Left ventricle myocardium inferior (tissue), 1 donor: ENCODE measurements at regions not wholly inside any gene's neighbourhood (a gene's known extent, or its start where the extent isn't known, plus 50 kb on each side); places are given as distances from the start of the nearest gene placed in this dataset.

Source experiments
- DNase-seq: peaks from one replicate; pipeline ENCODE4 v3.0.0-alpha.2; 2020
- H3K27ac ChIP-seq: fragments of 200-600 bp; replicated peaks from 2 replicates; pipeline ENCODE4 v1.8.0; 2021
- H3K27me3 ChIP-seq: fragments of 200-600 bp; 2 replicates; pipeline ENCODE4 v1.8.0; 2021; ENCODE audit warnings: low read depth
- H3K36me3 ChIP-seq: fragments of 200-600 bp; 2 replicates; pipeline ENCODE4 v1.8.0; 2021
- H3K4me1 ChIP-seq: fragments of 200-600 bp; 2 replicates; pipeline ENCODE4 v1.8.0; 2021
- H3K4me3 ChIP-seq: fragments of 200-600 bp; 2 replicates; pipeline ENCODE4 v1.8.0; 2021; ENCODE audit warnings: mild to moderate bottlenecking, moderate library complexity
- H3K9me3 ChIP-seq: fragments of 200-600 bp; replicated peaks from 2 replicates; pipeline ENCODE4 v1.8.0; 2021
- intact Hi-C: fragments of 100-400 bp; cut with micrococcal nuclease; formaldehyde crosslinking; loops from one replicate; pipeline ENCODE4 v1.11.0; 2022
- TF ChIP-seq, protein P1 (sequence below): fragments of 200-600 bp; IDR thresholded peaks from 2 replicates; pipeline ENCODE4 v1.8.0; 2021; ENCODE audit warnings: antibody characterized with exemption, mild to moderate bottlenecking, borderline replicate concordance
- donor health status: DM: no; HTN: yes; CAD: no; lungs with severe emphysema.

DNA sequence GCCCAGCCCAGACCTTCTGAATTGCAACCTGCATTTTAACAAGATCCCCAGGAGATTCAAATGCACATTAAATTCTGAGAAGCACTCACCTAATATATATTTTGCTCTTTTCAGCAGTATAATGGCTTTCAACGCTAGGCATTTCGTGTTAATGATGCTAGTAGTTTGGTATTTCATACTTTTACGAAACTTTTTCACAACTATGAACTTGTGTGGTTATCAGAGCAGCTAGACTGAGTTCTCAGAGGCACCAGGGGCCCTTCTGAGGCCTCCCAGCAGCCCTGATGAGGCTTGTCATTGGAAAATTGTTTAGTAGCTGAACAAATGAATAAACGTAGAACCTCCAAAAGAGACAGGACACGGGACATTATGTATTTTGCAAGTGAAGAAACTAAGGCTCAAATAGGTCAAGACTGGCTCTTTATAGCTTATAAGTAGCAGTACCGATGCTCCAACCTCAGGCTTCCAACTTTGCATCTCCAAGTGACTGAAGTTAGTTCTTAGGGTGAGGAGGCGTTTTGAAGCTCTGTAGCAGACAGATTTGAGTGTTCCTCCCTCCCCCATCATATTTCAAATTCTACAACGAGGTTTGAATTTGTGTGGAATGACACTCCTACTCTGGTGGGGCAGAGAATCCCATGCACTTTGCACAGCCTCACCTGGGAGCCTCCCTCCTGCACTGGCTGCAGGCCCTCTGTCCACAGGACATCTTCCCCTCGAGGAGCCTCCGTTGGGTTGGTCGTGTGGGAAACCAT, 121.1 kb upstream of the SLC25A48 start:
- no peaks in the 10 kb centered on the region for H3K9me3 ChIP-seq
- H3K27ac ChIP-seq: no peak overlapping the region
- no peaks in the 10 kb centered on the region for H3K36me3 ChIP-seq
- peaks cover 23% of the 10 kb centered on the region for H3K27me3 ChIP-seq
- H3K4me1 ChIP-seq: peaks cover 9% of the 10 kb centered on the region
- no peak for DNase-seq
- TF ChIP-seq, protein P1, sequence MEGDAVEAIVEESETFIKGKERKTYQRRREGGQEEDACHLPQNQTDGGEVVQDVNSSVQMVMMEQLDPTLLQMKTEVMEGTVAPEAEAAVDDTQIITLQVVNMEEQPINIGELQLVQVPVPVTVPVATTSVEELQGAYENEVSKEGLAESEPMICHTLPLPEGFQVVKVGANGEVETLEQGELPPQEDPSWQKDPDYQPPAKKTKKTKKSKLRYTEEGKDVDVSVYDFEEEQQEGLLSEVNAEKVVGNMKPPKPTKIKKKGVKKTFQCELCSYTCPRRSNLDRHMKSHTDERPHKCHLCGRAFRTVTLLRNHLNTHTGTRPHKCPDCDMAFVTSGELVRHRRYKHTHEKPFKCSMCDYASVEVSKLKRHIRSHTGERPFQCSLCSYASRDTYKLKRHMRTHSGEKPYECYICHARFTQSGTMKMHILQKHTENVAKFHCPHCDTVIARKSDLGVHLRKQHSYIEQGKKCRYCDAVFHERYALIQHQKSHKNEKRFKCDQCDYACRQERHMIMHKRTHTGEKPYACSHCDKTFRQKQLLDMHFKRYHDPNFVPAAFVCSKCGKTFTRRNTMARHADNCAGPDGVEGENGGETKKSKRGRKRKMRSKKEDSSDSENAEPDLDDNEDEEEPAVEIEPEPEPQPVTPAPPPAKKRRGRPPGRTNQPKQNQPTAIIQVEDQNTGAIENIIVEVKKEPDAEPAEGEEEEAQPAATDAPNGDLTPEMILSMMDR: no peak
- intact Hi-C loops: no loop called here
- H3K4me3 ChIP-seq: no peak overlapping the region

DNA sequence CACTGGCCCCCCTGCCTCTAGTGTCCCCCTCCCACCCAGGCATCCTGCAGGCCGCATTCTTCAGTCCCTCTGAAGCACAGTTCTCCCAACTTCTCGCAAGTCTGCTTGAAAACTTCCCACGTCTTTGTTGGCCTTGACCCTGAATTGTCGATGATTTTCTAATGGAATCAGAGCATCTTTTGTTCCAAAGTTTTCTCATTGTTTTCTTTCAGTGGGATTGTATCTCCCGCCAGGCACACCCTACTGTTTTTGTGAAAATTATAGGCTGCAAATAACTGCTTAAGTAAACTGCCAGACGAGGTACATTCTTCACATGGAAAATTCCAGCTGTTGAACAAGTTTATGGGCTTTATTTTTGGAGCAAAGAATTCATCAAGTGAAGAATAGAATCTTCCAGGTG, 122.6 kb upstream of the SLC25A48 start:
- TF ChIP-seq, protein P1: no peak
- DNase-seq: no peak
- no peaks in the 10 kb centered on the region for H3K9me3 ChIP-seq
- no peaks in the 10 kb centered on the region for H3K36me3 ChIP-seq
- peaks cover 23% of the 10 kb centered on the region for H3K27me3 ChIP-seq
- intact Hi-C loops: no loop called here
- H3K4me3 ChIP-seq: no peak overlapping the region
- H3K4me1 ChIP-seq: peaks cover 9% of the 10 kb centered on the region
- no peak overlapping the region for H3K27ac ChIP-seq

DNA sequence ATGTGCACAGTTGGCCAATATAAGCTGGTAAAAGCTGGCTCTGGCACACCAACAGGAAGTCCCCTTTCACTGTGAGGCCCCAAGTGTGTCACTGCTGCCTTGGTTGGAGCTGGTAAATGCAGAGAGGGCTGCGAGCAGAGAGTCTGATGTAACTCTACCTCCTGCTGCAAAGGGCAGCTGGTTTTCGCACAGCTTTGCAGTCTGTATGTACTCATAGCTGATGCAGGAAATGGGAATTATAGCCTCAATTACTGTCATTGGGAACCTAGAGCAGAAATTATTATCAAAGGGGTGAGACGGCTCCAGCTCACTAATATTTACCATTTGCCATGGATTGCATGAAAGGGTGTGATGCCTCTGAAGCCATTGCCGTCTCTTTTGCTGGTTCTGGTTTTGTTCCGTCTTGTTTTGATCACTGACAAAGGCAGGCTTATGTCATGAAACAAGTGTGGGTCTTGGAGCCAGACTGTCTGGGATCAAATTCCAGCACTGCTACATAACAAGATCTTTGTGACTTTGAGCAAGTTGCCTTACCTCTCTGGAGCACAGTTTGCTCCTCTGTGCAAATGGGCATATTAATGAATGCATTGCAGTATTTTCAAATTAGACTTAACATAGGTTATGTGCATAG, 124.3 kb upstream of the SLC25A48 start:
- H3K27me3 ChIP-seq: peaks cover 23% of the 10 kb centered on the region
- no peaks in the 10 kb centered on the region for H3K36me3 ChIP-seq
- no peak overlapping the region for H3K4me3 ChIP-seq
- H3K4me1 ChIP-seq: peaks cover 4% of the 10 kb centered on the region
- intact Hi-C loops: no loop called here
- TF ChIP-seq, protein P1: no peak
- DNase-seq: no peak
- no peak overlapping the region for H3K27ac ChIP-seq
- no peaks in the 10 kb centered on the region for H3K9me3 ChIP-seq

DNA sequence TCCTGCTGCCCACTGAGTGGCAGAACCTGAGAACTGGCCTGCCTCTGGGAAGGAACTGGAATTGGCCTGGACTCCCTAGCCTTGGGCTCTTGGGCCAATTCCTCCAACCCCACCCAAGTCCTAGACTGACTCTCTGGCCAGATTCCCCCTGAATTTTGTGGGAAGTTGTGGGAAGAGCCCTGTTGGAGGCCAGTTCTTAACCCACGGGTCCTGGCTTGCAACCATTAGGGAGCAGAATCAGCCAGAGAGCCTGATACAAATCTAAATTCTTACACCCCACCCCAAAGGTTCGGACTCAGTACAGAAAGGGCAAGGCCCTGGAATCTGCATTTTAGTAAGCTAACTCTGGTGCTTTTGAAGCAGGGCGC, 125.3 kb upstream of the SLC25A48 start:
- intact Hi-C loops: no loop called here
- peaks cover 21% of the 10 kb centered on the region for H3K27me3 ChIP-seq
- no peaks in the 10 kb centered on the region for H3K9me3 ChIP-seq
- H3K4me3 ChIP-seq: no peak overlapping the region
- no peak for DNase-seq
- H3K36me3 ChIP-seq: no peaks in the 10 kb centered on the region
- no peaks in the 10 kb centered on the region for H3K4me1 ChIP-seq
- TF ChIP-seq, protein P1: no peak
- H3K27ac ChIP-seq: no peak overlapping the region

DNA sequence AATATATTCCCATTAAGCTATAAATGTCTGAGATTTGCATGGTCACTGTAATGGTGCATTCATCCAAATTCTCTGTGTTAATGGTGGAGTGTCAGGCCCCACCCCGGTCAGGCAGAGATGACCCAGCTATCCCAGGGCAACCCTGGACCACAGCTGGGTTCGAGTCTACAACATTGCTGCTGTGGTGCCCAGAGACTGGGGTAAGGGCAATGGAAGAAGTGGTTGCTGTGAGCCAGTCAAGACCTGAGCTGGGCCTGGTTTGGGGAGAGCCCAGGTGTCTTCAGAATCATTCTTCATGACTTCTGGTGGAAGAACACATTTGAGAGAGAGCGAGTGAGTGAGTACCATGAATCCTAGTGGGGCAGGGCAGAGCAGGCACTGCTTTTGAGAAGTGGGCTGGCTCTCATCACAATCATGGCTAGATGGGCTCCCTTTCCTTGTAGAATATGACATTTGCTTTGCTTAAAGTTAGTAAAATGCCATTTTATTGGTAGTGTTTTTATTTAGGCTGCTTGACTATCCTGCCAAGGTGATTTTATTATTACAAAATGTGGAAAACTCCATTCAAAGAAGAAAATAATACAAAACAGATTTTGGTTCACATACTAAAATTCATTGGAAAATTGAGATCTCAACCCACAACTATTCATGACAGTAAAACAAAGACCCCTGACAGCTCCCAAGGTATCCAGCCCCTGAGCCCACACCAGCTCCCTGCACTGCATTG, 125.8 kb upstream of the SLC25A48 start:
- DNase-seq: no peak
- Histone ChIP-seq H3K4me1 (no peaks in the 10 kb centered on the region), H3K27me3 (peaks cover 16% of the 10 kb centered on the region), H3K36me3 (no peaks in the 10 kb centered on the region), H3K4me3 (no peak overlapping the region), H3K27ac (no peak overlapping the region), H3K9me3 (no peaks in the 10 kb centered on the region)
- TF ChIP-seq, protein P1: no peak
- intact Hi-C loops: no loop called here
